Epidermal melanocyte (primary cell): ENCODE measurements at regions not wholly inside any gene's neighbourhood (a gene's known extent, or its start where the extent isn't known, plus 50 kb on each side); places are given as distances from the start of the nearest gene placed in this dataset.
"Not testable (repeated sequence)": the region's sequence is repeated elsewhere in the genome, so short reads cannot be mapped to it uniquely, and the experiment has no call there.

ENCODE experiments used
- DNase-seq: peaks from one replicate; pipeline ENCODE4 v3.0.0; 2011; ENCODE audit warnings: low spot score; ENCODE audit not compliant: insufficient read length

DNA sequence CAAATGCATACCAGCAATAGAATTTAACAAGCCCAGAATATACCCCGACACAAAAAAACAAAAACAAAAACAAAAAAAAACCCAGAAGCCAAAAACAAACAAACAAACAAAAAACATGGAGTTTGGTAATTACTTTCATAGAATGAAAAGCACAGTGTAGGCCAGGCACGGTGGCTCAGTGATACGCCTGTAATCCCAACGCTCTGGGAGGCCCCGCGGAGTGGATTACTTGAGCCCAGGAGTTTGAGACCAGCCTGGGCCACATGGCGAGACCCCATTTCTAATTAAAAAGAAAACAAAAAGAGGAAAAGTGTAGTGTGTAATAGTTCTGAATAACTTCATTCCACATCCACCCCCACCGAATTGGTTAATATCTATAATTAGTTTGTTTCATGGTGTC, 1265.7 kb downstream of the NCAM2 start:
- DNase-seq: no peak

DNA sequence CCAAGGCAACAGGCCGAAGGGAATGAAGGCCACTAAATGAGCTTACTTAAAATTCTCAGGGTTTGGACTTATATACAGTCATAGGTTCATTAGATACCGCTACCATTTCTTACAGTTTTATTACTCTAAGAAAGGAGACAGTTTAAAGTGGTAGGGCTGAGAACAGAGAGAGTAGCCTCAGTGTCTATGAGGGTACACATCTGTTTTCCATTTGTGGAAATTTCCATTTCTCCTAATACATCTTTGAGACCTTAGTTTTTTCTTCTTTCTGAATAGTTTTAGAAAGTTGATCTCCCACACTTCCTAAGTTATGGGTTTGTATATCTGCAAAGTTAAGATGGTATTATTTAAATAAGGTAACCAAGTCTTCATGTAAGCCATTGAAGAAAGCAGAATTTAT, 1279.1 kb downstream of the NCAM2 start:
- no peak for DNase-seq

DNA sequence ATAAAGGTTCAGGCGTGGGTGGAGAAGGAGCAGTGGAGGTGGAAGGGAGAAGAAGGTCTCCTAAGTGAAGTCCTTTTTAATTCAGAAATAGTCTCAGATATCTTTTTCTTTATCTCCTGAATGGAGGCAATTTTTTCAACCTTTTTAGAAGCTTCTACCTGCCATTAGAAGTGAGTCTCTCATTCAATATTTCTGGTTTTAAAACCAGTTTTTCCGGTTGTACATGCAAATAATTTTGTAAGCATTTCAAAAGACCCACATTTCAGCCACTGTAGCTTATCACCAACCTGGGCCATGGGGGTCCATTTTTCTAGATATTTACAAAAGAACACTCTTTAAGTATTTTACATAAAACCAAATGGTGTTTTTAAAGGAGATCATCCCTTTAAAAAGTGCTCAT, 1280.2 kb downstream of the NCAM2 start:
- DNase-seq: no peak

GRCh38 chr21:22280851-22281250, 1282.6 kb downstream of the NCAM2 start:
- no peak for DNase-seq

GRCh38 chr21:22288885-22289499, 1290.8 kb downstream of the NCAM2 start:
- DNase-seq: no peak

DNA sequence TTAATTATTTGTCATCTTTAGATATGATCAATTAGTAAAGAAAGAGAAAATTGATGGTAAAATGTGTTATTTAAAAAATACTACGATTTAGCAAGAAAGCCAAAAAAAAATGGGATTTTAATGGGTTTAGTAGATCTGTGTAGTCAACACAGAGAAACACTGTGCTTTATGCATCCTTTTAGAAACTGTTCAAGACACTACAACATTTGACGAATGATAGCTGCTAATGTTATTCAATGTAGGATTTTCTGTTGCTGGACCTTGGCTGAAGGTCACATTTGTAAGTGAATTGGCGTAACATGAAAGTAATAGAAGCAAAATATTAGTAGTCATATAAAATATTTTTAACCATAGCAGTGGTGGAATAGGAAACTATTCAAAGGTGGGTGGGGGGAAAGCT, 1293.9 kb downstream of the NCAM2 start:
- no peak for DNase-seq

- no peak for DNase-seq
Measured at GRCh38 chr21:22297575-22297974, 1299.4 kb downstream of the NCAM2 start.

DNA sequence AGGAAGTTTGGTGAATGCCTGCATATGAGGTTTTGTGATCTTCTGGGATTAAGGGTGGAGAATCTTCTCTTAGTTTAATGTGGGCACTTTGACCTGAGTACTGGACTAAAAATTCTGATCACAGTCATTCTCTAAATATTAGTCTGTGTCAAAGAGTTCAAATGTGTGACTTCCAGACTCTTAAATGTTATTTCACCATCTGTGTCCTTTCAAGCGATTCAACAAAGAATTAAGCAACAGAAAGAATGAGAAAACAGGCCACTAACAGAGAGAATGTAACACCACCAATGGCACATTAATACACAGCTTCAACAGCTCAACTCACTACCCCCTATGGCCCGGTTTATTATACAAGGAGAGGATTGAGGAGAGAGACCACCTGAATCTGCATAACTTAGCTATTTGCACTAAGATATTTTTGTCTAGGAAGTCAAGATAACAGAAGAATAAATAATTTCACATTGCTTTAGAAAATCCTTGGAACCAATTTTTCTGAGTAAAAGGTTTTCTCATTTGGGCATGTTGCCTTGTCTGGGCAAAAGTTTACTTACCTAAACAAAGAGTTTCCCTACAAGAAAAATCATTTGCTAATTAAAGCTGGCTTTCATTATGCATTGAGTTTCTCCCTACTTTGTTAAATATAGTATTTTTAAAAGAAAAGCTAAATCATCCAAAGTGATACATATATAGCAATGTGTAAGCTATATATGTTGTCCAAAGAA, 1313.7 kb downstream of the NCAM2 start:
- no peak for DNase-seq

GRCh38 chr21:22314963-22315362, 1316.8 kb downstream of the NCAM2 start:
- no peak for DNase-seq

GRCh38 chr21:22319435-22319834, 1321.2 kb downstream of the NCAM2 start:
- no peak for DNase-seq

GRCh38 chr21:22342889-22343288, 1344.7 kb downstream of the NCAM2 start:
- DNase-seq: no peak

DNA sequence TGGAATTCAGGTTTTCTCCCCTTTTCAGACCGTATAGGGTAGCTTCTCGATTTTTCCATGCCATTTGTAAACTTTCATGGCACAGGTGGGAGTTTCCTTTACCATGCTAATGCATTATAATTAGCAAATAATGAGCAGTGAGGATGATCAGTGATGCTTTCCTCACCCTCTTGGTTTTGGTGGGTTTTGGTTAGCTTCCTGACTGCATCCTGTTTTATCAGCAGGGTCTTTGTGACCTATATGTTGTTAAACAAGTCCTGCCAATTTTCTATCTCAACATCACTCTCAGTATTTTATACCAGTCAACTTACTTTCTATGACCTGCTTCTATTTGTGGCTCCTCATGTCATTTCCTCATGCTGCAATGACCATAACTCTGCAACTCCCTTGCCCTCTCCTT, 1345.1 kb downstream of the NCAM2 start:
- no peak for DNase-seq

DNA sequence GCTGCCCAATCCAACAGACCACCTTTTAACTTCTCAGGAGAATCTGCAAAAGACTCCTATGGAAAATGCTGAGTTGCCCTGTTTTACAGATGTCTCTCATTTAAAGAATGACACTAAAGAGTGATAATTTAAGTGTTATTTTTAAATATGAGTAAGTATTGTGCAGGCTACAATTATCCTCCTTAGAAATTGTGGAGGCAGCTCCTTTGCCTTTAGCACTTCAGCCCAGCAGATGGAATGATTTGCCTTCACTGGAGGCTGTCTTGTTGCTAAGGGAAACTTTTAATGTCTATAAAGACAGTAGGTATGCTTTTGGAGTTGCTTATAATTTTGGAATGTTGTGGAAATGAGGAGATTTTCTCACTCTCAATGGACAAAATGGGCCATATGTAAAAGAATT, 1345.5 kb downstream of the NCAM2 start:
- no peak for DNase-seq

GRCh38 chr21:22345624-22346023, 1347.4 kb downstream of the NCAM2 start:
- no peak for DNase-seq

GRCh38 chr21:22346576-22346975, 1348.4 kb downstream of the NCAM2 start:
- DNase-seq: no peak

- DNase-seq: no peak
Measured at GRCh38 chr21:22351076-22351475, 1352.9 kb downstream of the NCAM2 start.

GRCh38 chr21:22352088-22352487, 1353.9 kb downstream of the NCAM2 start:
- no peak for DNase-seq

GRCh38 chr21:22355949-22356348, 1357.7 kb downstream of the NCAM2 start:
- no peak for DNase-seq

DNA sequence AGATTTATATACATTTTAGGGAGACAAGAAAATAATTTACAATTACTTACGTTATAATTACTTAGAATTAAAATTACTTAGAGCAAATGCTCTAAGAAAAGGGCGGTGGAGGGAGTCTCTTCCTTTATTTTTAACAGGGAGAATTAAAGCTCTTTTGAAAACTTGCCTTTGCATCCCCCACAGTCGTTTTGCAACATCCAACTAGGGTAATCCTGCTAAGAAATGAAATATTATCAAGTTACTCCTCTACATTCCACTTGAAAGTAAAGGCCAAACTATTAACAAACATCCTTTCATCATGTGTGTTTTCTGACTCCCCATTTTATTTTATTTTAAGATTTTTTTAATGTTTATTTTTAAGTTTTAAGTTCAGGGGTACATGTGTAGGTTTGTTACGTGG, 1358.5 kb downstream of the NCAM2 start:
- no peak for DNase-seq

DNA sequence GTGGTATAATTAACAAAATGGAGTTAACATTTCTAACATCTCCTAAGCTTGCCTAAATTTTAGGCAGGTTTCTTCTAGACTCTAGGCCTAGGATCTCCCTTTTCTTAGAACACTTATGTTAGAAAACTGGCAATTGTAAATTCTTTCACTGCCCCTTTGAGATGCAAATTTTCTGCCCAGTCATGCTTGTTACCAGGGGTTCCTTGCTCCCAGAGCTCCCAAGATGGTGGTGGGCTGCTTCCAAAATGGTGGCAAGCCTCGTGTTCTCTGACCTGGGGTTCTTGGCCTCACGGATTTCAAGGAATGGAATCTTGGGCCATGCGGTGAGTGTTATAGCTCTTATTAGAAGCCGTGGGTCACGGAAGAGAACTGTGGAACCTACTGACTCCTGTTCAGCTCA, 1361.4 kb downstream of the NCAM2 start:
- DNase-seq: not testable (repeated sequence)

DNA sequence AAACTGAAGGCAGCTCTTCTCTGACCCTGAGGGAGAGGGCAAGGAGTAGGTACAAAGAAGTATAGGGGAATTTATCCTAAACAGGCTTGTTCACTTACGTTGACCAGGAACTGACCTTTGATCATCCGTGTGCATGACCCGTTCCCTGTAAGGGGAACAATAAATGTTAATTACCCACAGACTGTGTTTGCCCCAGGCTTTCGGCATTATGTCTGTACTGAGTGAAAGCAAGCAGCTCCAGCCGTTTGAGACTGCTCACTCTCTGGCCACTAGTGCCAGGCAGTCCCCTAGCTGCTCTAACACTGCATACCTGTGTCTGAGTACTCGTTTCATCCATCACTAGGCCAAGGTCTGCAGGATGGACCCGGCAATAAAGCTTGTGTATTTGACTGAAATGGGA, 1365.3 kb downstream of the NCAM2 start:
- DNase-seq: no peak

DNA sequence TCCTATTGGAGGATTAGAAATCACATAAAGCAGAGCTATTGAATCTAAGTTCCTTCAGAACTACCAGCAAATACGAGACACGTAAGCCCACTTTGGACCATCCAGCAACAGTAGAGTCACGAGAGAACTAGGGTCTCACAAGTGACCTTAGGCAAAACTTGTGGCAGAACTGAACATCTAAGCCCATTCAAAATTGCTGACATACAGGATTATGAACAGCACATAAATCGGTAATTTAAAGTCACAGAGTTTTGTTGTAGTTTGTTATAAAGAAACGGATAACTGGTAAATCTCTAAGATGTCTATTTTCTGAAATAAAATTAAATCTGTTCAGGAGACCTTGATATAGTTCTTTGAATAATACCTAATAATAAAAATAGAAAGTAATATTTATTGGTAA, 1366.0 kb downstream of the NCAM2 start:
- DNase-seq: no peak

DNA sequence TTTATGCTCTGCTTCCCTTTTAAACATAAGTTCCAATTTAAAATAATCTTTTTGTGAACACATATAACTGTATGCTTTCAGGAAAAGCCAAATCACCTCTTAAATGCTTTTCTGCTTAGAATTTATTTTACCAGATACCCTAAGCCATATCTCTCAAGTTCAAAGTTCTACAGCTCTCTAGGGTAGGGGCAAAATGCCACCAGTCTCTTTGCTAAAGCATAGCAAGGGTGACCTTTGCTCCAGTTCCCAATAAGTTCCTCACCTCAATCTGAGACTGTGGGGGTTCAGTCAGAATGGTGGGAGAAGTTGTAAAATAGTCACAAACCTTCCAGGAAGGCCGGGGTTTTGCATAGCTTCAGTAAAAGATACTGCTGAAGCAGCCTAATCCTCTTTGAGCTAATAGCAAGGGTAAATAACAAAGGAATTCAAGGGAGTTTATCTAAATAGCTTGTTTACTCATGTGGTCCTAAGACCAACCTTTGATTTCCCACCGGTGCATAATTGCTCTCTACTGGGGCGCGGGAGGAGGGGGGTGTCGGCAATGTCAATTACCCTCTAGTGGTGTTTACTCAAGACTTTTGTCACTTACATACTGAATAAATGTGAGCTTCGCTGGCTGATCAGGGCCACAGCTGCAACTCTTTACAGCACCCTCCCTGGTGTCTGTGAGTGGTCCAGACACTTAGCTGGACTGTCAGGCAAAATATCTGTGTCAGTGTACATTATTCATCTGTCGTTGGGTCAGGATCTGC, 1376.2 kb downstream of the NCAM2 start:
- DNase-seq: no peak
